ENCODE measurements at regions not wholly inside any gene's neighbourhood (a gene's known extent, or its start where the extent isn't known, plus 50 kb on each side); places are given as distances from the start of the nearest gene placed in this dataset.

DNA sequence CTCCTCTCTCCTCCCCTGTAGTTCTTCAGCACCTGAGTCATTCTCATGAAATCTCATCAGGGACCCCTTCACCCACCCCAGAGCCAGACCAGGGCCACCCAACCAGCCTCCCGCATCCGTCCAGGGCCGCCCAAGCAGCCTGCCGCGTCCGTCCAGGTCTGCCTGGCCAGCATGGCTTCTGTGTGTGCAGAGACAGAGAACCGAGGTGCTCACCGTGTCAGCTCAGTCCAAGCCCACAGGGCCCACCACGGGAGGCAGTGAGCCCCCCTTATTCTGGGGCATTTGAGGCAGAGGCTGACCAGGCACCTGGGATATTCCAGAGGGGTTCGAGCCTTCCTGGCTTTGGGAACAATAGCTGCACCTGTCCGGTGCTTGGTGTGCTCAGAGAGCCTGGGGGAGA is 1117.3 kb downstream of the BRD1 start:
- TF ChIP-seq POLR2A (IDR thresholded peaks at IDR 0.05), result no peak
- TF ChIP-seq, protein P1, sequence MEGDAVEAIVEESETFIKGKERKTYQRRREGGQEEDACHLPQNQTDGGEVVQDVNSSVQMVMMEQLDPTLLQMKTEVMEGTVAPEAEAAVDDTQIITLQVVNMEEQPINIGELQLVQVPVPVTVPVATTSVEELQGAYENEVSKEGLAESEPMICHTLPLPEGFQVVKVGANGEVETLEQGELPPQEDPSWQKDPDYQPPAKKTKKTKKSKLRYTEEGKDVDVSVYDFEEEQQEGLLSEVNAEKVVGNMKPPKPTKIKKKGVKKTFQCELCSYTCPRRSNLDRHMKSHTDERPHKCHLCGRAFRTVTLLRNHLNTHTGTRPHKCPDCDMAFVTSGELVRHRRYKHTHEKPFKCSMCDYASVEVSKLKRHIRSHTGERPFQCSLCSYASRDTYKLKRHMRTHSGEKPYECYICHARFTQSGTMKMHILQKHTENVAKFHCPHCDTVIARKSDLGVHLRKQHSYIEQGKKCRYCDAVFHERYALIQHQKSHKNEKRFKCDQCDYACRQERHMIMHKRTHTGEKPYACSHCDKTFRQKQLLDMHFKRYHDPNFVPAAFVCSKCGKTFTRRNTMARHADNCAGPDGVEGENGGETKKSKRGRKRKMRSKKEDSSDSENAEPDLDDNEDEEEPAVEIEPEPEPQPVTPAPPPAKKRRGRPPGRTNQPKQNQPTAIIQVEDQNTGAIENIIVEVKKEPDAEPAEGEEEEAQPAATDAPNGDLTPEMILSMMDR (IDR thresholded peaks at IDR 0.05), result no peak
- H3K9me3 ChIP-seq, result peaks cover 0 to 2% (median 0%) of the 10 kb centered on the region in 3 donors
- intact Hi-C loops (cut with DNase I), result no loop called here
- peaks cover 0 to 5% (median 0%) of the 10 kb centered on the region in 4 donors for H3K27me3 ChIP-seq
- no peak for DNase-seq
- no peaks in the 10 kb centered on the region for H3K4me1 ChIP-seq
- H3K36me3 ChIP-seq, result no peaks in the 10 kb centered on the region
- WGBS, 2 donors, result 96% methylated on average over 4 of the region's 11 CpGs; no CpG with 5 or more reads in 1 of the 2 donors
- no peak overlapping the region for H3K4me3 ChIP-seq
- H3K27ac ChIP-seq, result no peak overlapping the region

DNA sequence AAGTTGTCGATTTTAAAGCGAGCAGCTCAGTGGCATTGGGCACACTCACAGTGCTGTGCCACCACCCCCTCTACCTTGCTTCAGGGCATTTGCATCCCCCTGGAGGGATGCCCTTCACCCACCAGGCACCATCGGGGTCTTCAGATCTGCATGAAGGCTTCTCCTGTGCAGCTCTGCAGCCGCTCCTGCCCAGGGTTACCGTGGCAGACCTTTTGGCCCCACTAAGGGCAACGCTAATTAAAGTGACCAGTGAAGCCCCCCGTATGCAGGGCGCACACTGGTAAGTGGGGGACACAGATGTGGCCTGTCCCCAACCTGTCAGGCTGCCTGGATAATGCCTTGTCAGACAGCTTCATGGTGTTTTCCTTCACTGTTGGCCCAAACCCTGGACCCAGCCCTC is 1117.7 kb downstream of the BRD1 start:
- DNase-seq, result no peak
- 84 to 87% methylated on average over 6 to 7 of the region's 8 CpGs for whole genome bisulfite sequencing, 2 donors
- H3K27me3 ChIP-seq, result peaks cover 0 to 5% (median 0%) of the 10 kb centered on the region in 4 donors
- H3K4me1 ChIP-seq, result no peaks in the 10 kb centered on the region
- H3K27ac ChIP-seq, result no peak overlapping the region
- no peaks in the 10 kb centered on the region for H3K9me3 ChIP-seq
- no peak overlapping the region for H3K4me3 ChIP-seq
- no peaks in the 10 kb centered on the region for H3K36me3 ChIP-seq
- intact Hi-C loops (cut with DNase I), result no loop called here
- TF ChIP-seq POLR2A (IDR thresholded peaks at IDR 0.05), result no peak
- TF ChIP-seq, protein P1 (IDR thresholded peaks at IDR 0.05), result no peak

DNA sequence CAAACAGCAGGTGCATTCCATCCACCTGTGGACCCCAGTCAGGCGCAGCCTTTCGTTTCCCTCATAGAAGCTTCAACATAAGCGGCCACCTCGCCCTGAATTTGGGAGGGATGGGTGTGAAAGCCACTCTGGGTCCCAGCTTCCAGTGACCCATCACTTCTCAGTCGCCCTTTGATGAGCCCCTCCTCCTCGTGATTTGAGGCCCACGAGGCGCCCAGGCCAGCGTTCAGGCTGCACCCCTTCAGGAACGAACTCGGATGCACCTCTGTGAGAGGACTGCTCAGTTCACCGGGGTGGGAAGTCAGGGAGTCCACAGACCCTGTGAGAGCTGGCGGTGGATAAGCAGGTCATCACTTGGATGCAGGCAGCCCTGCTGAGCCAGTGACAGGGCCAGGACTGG is 1118.2 kb downstream of the BRD1 start:
- no peak overlapping the region for H3K4me3 ChIP-seq
- intact Hi-C loops (cut with DNase I), result no loop called here
- no peaks in the 10 kb centered on the region for H3K36me3 ChIP-seq
- WGBS, 2 donors, result 74% methylated on average over 10 of the region's 13 CpGs; no CpG with 5 or more reads in 1 of the 2 donors
- H3K9me3 ChIP-seq, result no peaks in the 10 kb centered on the region
- H3K27me3 ChIP-seq, result peaks cover 0 to 3% (median 0%) of the 10 kb centered on the region in 4 donors
- DNase-seq, result no peak
- TF ChIP-seq, protein P1 (IDR thresholded peaks at IDR 0.05), result no peak
- TF ChIP-seq POLR2A (IDR thresholded peaks at IDR 0.05), result no peak
- H3K4me1 ChIP-seq, result no peaks in the 10 kb centered on the region
- no peak overlapping the region for H3K27ac ChIP-seq

DNA sequence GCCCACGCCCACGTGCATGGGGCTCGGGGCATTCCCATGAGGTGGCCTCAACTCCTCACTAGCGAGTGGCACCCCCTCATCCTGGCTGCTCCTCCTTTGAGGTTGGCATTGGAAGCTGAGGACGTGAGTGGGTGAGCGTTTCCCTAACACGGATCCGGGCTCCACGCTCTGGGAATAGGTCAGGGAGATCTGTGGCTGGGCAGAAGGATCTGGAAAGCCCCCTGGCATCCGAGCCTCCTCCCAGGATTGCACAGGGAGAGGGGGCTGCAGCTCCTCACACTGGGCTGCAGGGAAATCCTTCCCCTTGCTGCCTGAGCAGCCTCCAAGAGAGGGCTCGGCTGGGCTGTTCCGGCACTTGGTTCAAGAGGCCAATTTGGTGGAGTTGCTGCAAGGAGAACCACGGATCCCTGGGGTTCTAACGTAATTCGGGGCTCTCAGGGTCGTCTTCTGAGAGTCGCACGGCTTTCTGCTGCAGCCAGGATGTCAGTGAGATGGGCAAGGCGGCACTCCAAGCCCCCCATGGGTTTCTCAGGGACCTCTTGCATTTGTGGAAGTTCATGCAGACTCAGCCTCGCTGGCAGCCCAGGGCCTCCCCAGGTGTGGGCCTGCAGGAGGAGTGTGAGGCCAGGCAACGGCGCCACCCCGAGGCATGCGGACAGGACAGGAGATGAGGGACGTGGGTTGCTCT is 1119.0 kb downstream of the BRD1 start:
- intact Hi-C loops (cut with DNase I), result no loop called here
- Histone ChIP-seq H3K9me3 (no peaks in the 10 kb centered on the region), H3K27me3 (no peaks in the 10 kb centered on the region), H3K27ac (no peak overlapping the region), H3K4me1 (peaks cover 0 to 6% (median 0%) of the 10 kb centered on the region in 3 donors), H3K36me3 (no peaks in the 10 kb centered on the region), H3K4me3 (no peak overlapping the region)
- TF ChIP-seq, protein P1 (IDR thresholded peaks at IDR 0.05), result no peak
- no peak for TF ChIP-seq POLR2A (IDR thresholded peaks at IDR 0.05)
- no peak for DNase-seq
- WGBS, 2 donors, result 60% methylated on average over 2 of the region's 25 CpGs; no CpG with 5 or more reads in 1 of the 2 donors

DNA sequence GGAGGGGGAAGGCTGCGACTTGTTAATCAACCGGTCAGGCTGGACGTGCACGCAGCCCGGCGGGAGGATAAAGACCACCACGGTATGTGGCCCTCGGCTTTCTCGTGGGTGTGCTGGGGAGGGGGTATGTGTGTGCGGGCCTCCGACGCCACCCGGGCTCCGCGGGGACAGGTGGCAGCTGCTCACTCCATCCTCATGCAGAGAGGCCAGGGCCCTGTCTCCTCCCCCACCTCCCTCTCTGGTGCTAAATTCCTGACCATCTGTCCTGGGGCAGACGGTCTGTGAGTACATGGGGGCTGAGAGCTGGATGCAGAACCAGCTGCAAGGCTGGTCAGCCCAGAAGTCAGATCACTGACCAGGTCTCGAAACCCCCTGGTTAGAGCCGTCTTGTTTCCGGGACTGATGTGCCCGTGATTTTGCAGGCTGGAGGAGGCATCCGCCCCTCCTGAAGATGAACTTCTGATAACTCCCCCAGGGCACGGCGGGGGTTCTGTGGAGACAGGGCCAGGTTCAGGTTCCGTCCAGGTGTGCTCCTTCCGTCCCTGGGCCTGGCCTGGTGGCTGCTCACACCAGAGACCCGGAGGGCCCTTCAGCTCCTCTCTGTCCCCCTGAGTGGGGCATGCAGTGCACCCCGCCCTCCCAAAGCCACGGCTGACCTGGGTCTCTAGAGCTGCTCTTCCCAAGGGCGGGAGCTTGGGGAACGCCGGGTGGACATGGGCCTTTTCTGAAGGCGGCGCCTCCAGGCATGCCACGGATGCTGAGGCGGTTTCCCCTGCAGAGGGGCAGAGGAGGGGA is 1119.7 kb downstream of the BRD1 start:
- H3K4me3 ChIP-seq, result no peak overlapping the region
- DNase-seq, result no peak
- intact Hi-C loops (cut with DNase I), result no loop called here
- H3K36me3 ChIP-seq, result no peaks in the 10 kb centered on the region
- peaks cover 0 to 9% (median 0%) of the 10 kb centered on the region in 3 donors for H3K4me1 ChIP-seq
- TF ChIP-seq, protein P1 (IDR thresholded peaks at IDR 0.05), result no peak
- no peak for TF ChIP-seq POLR2A (IDR thresholded peaks at IDR 0.05)
- H3K27me3 ChIP-seq, result no peaks in the 10 kb centered on the region
- no peak overlapping the region for H3K27ac ChIP-seq
- H3K9me3 ChIP-seq, result no peaks in the 10 kb centered on the region
- 85 to 91% methylated on average over 4 to 8 of the region's 35 CpGs for WGBS, 2 donors

All from esophagus squamous epithelium (tissue), 5 donors.